H9 (cell line): ENCODE measurements at regions not wholly inside any gene's neighbourhood (a gene's known extent, or its start where the extent isn't known, plus 50 kb on each side); places are given as distances from the start of the nearest gene placed in this dataset.

Experiments used
- DNase-seq: peaks from one replicate; pipeline ENCODE4 v3.0.0-alpha.2; 2017
- H2AFZ ChIP-seq: one replicate; pipeline ENCODE4 v1.6.1; 2013; ENCODE audit warnings: mild to moderate bottlenecking, low read length, control low read depth, moderate library complexity
- H2AK5ac ChIP-seq: 2 replicates; pipeline ENCODE4 v1.6.1; 2013; ENCODE audit warnings: low read length, control low read depth, mixed read lengths; ENCODE audit not compliant: insufficient read length
- H2BK120ac ChIP-seq: one replicate; pipeline ENCODE4 v1.6.1; 2013; ENCODE audit warnings: low read depth, mild to moderate bottlenecking, low read length, control low read depth, inconsistent platforms; ENCODE audit not compliant: poor library complexity, severe bottlenecking
- H2BK12ac ChIP-seq: 2 replicates; pipeline ENCODE4 v1.6.1; 2013; ENCODE audit warnings: low read length, control low read depth, mixed read lengths, low read depth; ENCODE audit not compliant: insufficient read length
- H2BK15ac ChIP-seq: 2 replicates; pipeline ENCODE4 v1.6.1; 2013; ENCODE audit warnings: low read depth, low read length, control low read depth
- H2BK20ac ChIP-seq: one replicate; pipeline ENCODE4 v1.6.1; 2013; ENCODE audit warnings: low read depth, mild to moderate bottlenecking, low read length, control low read depth, inconsistent platforms; ENCODE audit not compliant: poor library complexity, severe bottlenecking
- H2BK5ac ChIP-seq: 2 replicates; pipeline ENCODE4 v1.6.1; 2013; ENCODE audit warnings: low read length, control low read depth, mixed read lengths; ENCODE audit not compliant: insufficient read length
- H3K14ac ChIP-seq: 2 replicates; pipeline ENCODE4 v1.6.1; 2013; ENCODE audit warnings: low read length, control low read depth; ENCODE audit not compliant: insufficient read depth
- H3K18ac ChIP-seq: 2 replicates; pipeline ENCODE4 v1.6.1; 2013; ENCODE audit warnings: low read depth, mild to moderate bottlenecking, mixed read lengths, low read length, control low read depth; ENCODE audit not compliant: insufficient read length
- H3K23ac ChIP-seq: 2 replicates; pipeline ENCODE4 v1.6.1; 2013; ENCODE audit warnings: low read length, control low read depth, mixed read lengths, low read depth; ENCODE audit not compliant: insufficient read length
- H3K23me2 ChIP-seq: 2 replicates; pipeline ENCODE4 v1.6.1; 2013; ENCODE audit warnings: low read depth, mild to moderate bottlenecking, mixed read lengths, low read length, control low read depth; ENCODE audit not compliant: insufficient read length, poor library complexity, severe bottlenecking
- H3K27ac ChIP-seq: 2 replicates; pipeline ENCODE4 v1.5.1; 2013; ENCODE audit warnings: low read length, control low read depth, mixed read lengths, low read depth; ENCODE audit not compliant: insufficient read length
- H3K27me3 ChIP-seq: 2 replicates; pipeline ENCODE4 v1.6.1; 2013; ENCODE audit warnings: low read length, control low read depth, inconsistent platforms; ENCODE audit not compliant: insufficient read depth
- H3K4ac ChIP-seq: 2 replicates; pipeline ENCODE4 v1.6.1; 2013; ENCODE audit warnings: low read depth, mild to moderate bottlenecking, control low read depth, inconsistent platforms, low read length, moderate library complexity
- H3K4me1 ChIP-seq: 2 replicates; pipeline ENCODE4 v1.6.1; 2013; ENCODE audit warnings: low read length, control low read depth, inconsistent platforms; ENCODE audit not compliant: insufficient read depth
- H3K4me2 ChIP-seq: 2 replicates; pipeline ENCODE4 v1.6.1; 2013; ENCODE audit warnings: low read length, control low read depth, mixed read lengths; ENCODE audit not compliant: insufficient read length, insufficient read depth
- H3K56ac ChIP-seq: 2 replicates; pipeline ENCODE4 v1.6.1; 2013; ENCODE audit warnings: low read depth, mild to moderate bottlenecking, mixed read lengths, low read length, control low read depth; ENCODE audit not compliant: insufficient read length
- H3K79me1 ChIP-seq: 2 replicates; pipeline ENCODE4 v1.6.1; 2013; ENCODE audit warnings: low read depth, mild to moderate bottlenecking, moderate library complexity, low read length, control low read depth, inconsistent platforms; ENCODE audit not compliant: insufficient read depth, poor library complexity, severe bottlenecking
- H3K79me2 ChIP-seq: 2 replicates; pipeline ENCODE4 v1.6.1; 2013; ENCODE audit warnings: low read length, control low read depth, inconsistent platforms; ENCODE audit not compliant: insufficient read depth
- H3K9ac ChIP-seq: 2 replicates; pipeline ENCODE4 v1.6.1; 2013; ENCODE audit warnings: low read length, control low read depth, mixed read lengths; ENCODE audit not compliant: insufficient read length; ENCODE audit errors: extremely low read depth
- H3K9me3 ChIP-seq: one replicate; pipeline ENCODE4 v1.6.1; 2013; ENCODE audit warnings: low read depth, low read length, inconsistent platforms; ENCODE audit not compliant: control insufficient read depth
- H3T11ph ChIP-seq: one replicate; pipeline ENCODE4 v1.6.1; 2013; ENCODE audit warnings: mild to moderate bottlenecking, low read length, control low read depth, inconsistent platforms
- H4K20me1 ChIP-seq: one replicate; pipeline ENCODE4 v1.6.1; 2013; ENCODE audit not compliant: control insufficient read depth, insufficient read length, insufficient read depth
- H4K5ac ChIP-seq: 2 replicates; pipeline ENCODE4 v1.6.1; 2013; ENCODE audit warnings: low read depth, mild to moderate bottlenecking, mixed read lengths, low read length, control low read depth; ENCODE audit not compliant: insufficient read length
- H4K8ac ChIP-seq: replicated peaks from 2 replicates; pipeline ENCODE4 v1.6.1; 2013; ENCODE audit warnings: low read length, control low read depth, mixed read lengths, low read depth; ENCODE audit not compliant: insufficient read length
- H4K91ac ChIP-seq: 2 replicates; pipeline ENCODE4 v1.6.1; 2013; ENCODE audit warnings: low read depth, mild to moderate bottlenecking, moderate library complexity, mixed read lengths, low read length, control low read depth; ENCODE audit not compliant: insufficient read length
- H3K27ac Mint-ChIP-seq, 3 experiments: 2 replicates in 2 of 3; 3 replicates in 1 of 3; pipeline ENCODE4 v1.8.0; 2020 to 2021; ENCODE audit warnings: mixed read lengths in 3 of 3, mild to moderate bottlenecking in 1 of 3, moderate library complexity in 1 of 3
- H3K27me3 Mint-ChIP-seq: 2 replicates; pipeline ENCODE4 v1.8.0; 2021; ENCODE audit warnings: low read depth, mild to moderate bottlenecking, moderate library complexity, mixed read lengths
- H3K36me3 Mint-ChIP-seq, 3 experiments: 2 replicates in 2 of 3; 3 replicates in 1 of 3; pipeline ENCODE4 v1.8.0; 2020 to 2021; ENCODE audit warnings: low read depth in 3 of 3, mixed read lengths in 3 of 3; ENCODE audit not compliant: insufficient read depth in 1 of 3
- H3K4me1 Mint-ChIP-seq, 2 experiments: 2 replicates each; pipeline ENCODE4 v1.8.0; 2020; ENCODE audit warnings: mixed read lengths in 2 of 2
- H3K4me3 Mint-ChIP-seq, 2 experiments: 2 replicates in 1 of 2; 3 replicates in 1 of 2; pipeline ENCODE4 v1.8.0; 2020 to 2021; ENCODE audit warnings: mild to moderate bottlenecking in 2 of 2, mixed read lengths in 2 of 2, moderate library complexity in 1 of 2
- H3K9me3 Mint-ChIP-seq, 2 experiments: 2 replicates in 1 of 2; 3 replicates in 1 of 2; pipeline ENCODE4 v1.8.0; 2020; ENCODE audit warnings: mild to moderate bottlenecking in 2 of 2, mixed read lengths in 2 of 2, moderate library complexity in 1 of 2
- CTCF ChIP-seq: fragments of 200-600 bp; sonication (generic); conservative IDR thresholded peaks from 3 replicates; pipeline ENCODE4 v1.8.0; 2021; ENCODE audit warnings: antibody characterized with exemption, mild to moderate bottlenecking
- WGBS: extraction: QIAGEN DNeasy Blood & Tissue Kit; methylation state at CpG from one replicate; pipeline ENCODE4 v1.1.7; 2013; ENCODE audit warnings: missing lambda C conversion rate, low lambda C conversion rate, mixed read lengths; ENCODE audit not compliant: insufficient read length; ENCODE audit errors: extremely low coverage; 5-methylcytosine and 5-hydroxymethylcytosine counted together

GRCh38 chr2:20538308-20539132 lies 91.6 kb downstream of the RHOB start:
- no peak overlapping the region for H2AFZ ChIP-seq
- H4K8ac ChIP-seq: no peak overlapping the region
- H3T11ph ChIP-seq: no peak overlapping the region
- no peak overlapping the region for H3K27ac Mint-ChIP-seq
- no peak overlapping the region for H2AK5ac ChIP-seq
- WGBS: no CpG with 5 or more reads among the region's 8 CpGs
- H3K4me1 ChIP-seq: peaks cover 13% of the 10 kb centered on the region; the same call in 1 of the 2 replicates
- no peak overlapping the region for H3K18ac ChIP-seq
- no peak for TF ChIP-seq CTCF
- H3K4ac ChIP-seq: no peak overlapping the region
- H3K4me2 ChIP-seq: no peak overlapping the region
- no peak for DNase-seq
- peaks cover 24% of the 10 kb centered on the region for H3K27me3 Mint-ChIP-seq
- peaks cover 44 to 47% of the 10 kb centered on the region in 2 experiments for H3K4me1 Mint-ChIP-seq
- no peaks in the 10 kb centered on the region for H3K79me1 ChIP-seq
- H3K23me2 ChIP-seq: no peaks in the 10 kb centered on the region
- H2BK12ac ChIP-seq: no peak overlapping the region
- H2BK15ac ChIP-seq: no peak overlapping the region
- no peak overlapping the region for H2BK120ac ChIP-seq
- H3K23ac ChIP-seq: no peak overlapping the region
- no peak overlapping the region for H4K5ac ChIP-seq
- no peak overlapping the region for H2BK20ac ChIP-seq
- no peak overlapping the region for H3K14ac ChIP-seq
- no peaks in the 10 kb centered on the region for H3K9me3 Mint-ChIP-seq
- H3K56ac ChIP-seq: no peak overlapping the region
- no peaks in the 10 kb centered on the region for H3K79me2 ChIP-seq
- no peak overlapping the region for H2BK5ac ChIP-seq
- H3K4me3 Mint-ChIP-seq: peak overlapping the region in 1 of 2 experiments; percentile 10; a peak in 1 of 5 replicates
- no peaks in the 10 kb centered on the region for H3K36me3 Mint-ChIP-seq
- no peak overlapping the region for H3K27ac ChIP-seq
- H4K20me1 ChIP-seq: no peaks in the 10 kb centered on the region
- no peak overlapping the region for H3K9ac ChIP-seq
- H4K91ac ChIP-seq: no peak overlapping the region
- no peaks in the 10 kb centered on the region for H3K9me3 ChIP-seq
- H3K27me3 ChIP-seq: no peaks in the 10 kb centered on the region
